HG03342 (cell line): ENCODE measurements at regions not wholly inside any gene's neighbourhood (a gene's known extent, or its start where the extent isn't known, plus 50 kb on each side); places are given as distances from the start of the nearest gene placed in this dataset.

Experiments
- ATAC-seq: cut with Tn5 transposase; IDR thresholded peaks from one replicate; pipeline ENCODE4 v1.9.1; 2021; ENCODE audit warnings: mild to moderate bottlenecking, moderate library complexity; ENCODE audit not compliant: unreplicated experiment

DNA sequence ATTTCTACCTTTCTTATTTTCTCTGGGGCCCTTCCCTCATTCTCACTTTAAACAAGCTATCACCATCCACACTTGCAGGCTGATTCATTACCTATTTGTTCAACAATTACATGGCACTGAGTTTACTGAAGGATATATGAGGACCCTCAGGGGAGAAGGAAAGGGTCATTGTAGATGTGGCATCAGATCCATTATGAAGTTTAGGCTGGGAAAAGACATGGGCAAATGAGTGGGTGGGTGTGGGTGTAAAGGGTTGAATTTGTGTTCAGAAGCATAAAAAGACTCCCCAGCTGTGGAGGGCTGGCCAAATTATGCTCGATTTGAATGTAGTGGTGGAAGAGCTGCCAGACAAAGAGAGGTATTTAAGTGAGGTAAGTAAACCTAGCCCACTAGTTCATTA is 55.9 kb upstream of the MTAP start:
- no peak for ATAC-seq

DNA sequence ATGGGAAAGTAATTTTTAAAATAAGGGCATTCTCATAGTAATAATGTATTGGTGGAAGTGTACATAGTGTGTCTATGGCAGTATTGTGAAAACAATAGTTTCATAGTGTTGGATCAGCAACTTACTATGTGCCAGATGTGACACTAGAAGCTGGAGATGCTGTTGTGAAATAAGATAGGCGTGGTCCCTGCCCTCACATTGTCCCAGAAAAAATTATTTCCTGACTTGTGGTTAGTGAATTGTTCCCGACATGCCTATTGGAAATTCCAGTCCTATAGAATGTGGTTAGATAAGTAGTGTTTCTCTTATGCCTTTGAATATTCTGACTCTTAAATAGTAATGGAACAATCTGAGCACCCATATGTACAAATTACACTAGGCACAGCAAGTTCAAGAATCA is 55.3 kb upstream of the MTAP start:
- no peak for ATAC-seq

DNA sequence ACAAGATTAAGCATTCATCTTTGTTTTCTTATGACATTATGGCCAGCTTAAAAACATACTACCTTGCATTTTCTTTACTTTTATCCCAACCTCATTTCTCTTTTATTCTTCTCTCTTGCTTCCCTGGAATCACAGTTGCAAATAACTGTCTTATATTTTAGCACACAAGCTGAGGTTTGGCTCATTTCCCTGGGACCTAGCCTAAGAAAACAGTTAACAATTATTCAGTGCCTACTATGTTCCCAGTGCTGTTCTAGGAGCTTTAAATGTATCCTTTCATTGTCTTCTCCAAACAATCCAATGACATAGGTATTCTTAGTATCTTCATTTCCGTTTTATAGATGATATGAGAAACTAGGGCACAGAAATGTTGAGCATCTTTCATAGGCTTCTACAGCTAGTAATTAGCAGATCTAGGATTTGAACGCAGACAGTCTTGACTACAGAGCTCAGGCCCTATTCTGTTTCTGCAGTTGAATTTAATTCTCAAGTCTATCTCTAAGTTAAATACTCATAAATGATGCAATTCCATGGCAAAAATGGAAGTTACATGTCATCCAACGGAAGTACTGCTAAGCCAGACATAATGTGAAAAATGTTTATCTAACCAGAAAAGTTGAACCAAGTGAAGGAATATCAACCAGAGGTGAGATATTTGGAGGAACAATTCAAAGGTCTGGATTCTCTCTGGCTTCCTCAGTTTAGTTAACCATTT is 52.3 kb upstream of the MTAP start:
- no peak for ATAC-seq

DNA sequence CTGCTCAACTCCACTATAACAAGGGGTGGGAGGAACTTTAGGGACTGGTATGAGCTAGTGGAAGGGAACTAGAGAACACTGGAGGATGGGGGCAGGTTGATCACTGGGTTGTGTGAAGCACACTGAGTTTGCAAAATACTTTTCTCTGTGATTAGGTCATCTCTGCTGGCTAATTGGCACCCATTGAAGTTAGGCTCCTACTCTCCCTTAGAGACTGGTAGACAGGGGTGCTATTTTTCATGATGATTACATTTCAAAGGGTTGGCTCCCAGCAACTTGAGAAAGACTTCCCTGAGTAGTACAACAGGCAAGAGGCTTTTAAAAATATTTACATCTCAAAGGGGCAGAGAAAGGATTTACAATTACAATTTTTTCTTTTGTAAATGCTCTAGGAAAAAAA is 50.4 kb upstream of the MTAP start:
- ATAC-seq: no peak
